ENCODE measurements at regions not wholly inside any gene's neighbourhood (a gene's known extent, or its start where the extent isn't known, plus 50 kb on each side); places are given as distances from the start of the nearest gene placed in this dataset.
A peak's percentile ranks its signal among the peaks of the same experiment; 100 is the strongest.

- no peak for DNase-seq
These were observed 69.7 kb downstream of the PSMB1 start for GRCh38 chr6:170483413-170483812.

GRCh38 chr6:170480050-170480692 is 72.9 kb downstream of the PSMB1 start:
- no peak for DNase-seq

GRCh38 chr6:170476360-170476759 is 76.7 kb downstream of the PSMB1 start:
- no peak for DNase-seq

- no peak for DNase-seq
These were observed 78.0 kb downstream of the PSMB1 start for GRCh38 chr6:170475118-170475517.

GRCh38 chr6:170473801-170474200 is 79.3 kb downstream of the PSMB1 start:
- no peak for DNase-seq

GRCh38 chr6:170473301-170473717 is 79.8 kb downstream of the PSMB1 start:
- no peak for DNase-seq

- DNase-seq: no peak
These were observed 81.6 kb downstream of the PSMB1 start for GRCh38 chr6:170471491-170471890.

GRCh38 chr6:170470734-170471133 is 82.4 kb downstream of the PSMB1 start:
- DNase-seq: no peak

- DNase-seq: peak; percentile 40
These were observed 88.6 kb downstream of the PSMB1 start for GRCh38 chr6:170464524-170464979.

GRCh38 chr6:170464080-170464479 is 89.0 kb downstream of the PSMB1 start:
- no peak for DNase-seq

- DNase-seq: no peak
These were observed 89.9 kb downstream of the PSMB1 start for GRCh38 chr6:170463101-170463721.

- DNase-seq: peak; percentile 39
These were observed 90.6 kb downstream of the PSMB1 start for GRCh38 chr6:170462366-170463020.

- DNase-seq: no peak
These were observed 91.3 kb downstream of the PSMB1 start for GRCh38 chr6:170461556-170462365.

GRCh38 chr6:170461111-170461510 is 92.0 kb downstream of the PSMB1 start:
- no peak for DNase-seq

GRCh38 chr6:170460641-170461040 is 92.5 kb downstream of the PSMB1 start:
- DNase-seq: no peak

GRCh38 chr6:170459451-170459850 is 93.7 kb downstream of the PSMB1 start:
- DNase-seq: peak; percentile 30

- no peak for DNase-seq
These were observed 96.0 kb downstream of the PSMB1 start for GRCh38 chr6:170456886-170457698.
